ENCODE measurements at regions not wholly inside any gene's neighbourhood (a gene's known extent, or its start where the extent isn't known, plus 50 kb on each side); places are given as distances from the start of the nearest gene placed in this dataset.
"Not testable (repeated sequence)": the region's sequence is repeated elsewhere in the genome, so short reads cannot be mapped to it uniquely, and the experiment has no call there.

GRCh38 chr11:97078443-97078842 is 688.6 kb downstream of the JRKL start:
- no peak overlapping the region for H3K27ac ChIP-seq
- H3K27me3 ChIP-seq = no peaks in the 10 kb centered on the region
- peaks cover 13% of the 10 kb centered on the region for H3K9me3 ChIP-seq
- no peak overlapping the region for H3K4me3 ChIP-seq
- no peaks in the 10 kb centered on the region for H3K36me3 ChIP-seq
- no peaks in the 10 kb centered on the region for H4K20me1 ChIP-seq
- no peak overlapping the region for H3K9ac ChIP-seq
- TF ChIP-seq Cebpa-rat (IDR thresholded peaks at IDR 0.05) = no peak
- no peak overlapping the region for H3K4me2 ChIP-seq
- no peaks in the 10 kb centered on the region for H3K4me1 ChIP-seq

- H3K9me3 ChIP-seq = peaks cover 5% of the 10 kb centered on the region
- H3K9ac ChIP-seq = no peak overlapping the region
- no peaks in the 10 kb centered on the region for H3K27me3 ChIP-seq
- no peak overlapping the region for H3K4me3 ChIP-seq
- H3K4me2 ChIP-seq = no peak overlapping the region
- no peak overlapping the region for H3K27ac ChIP-seq
- H3K4me1 ChIP-seq = no peaks in the 10 kb centered on the region
- H4K20me1 ChIP-seq = no peaks in the 10 kb centered on the region
- no peaks in the 10 kb centered on the region for H3K36me3 ChIP-seq
- TF ChIP-seq Cebpa-rat (IDR thresholded peaks at IDR 0.05) = no peak
Observed at GRCh38 chr11:97079244-97079643, 689.4 kb downstream of the JRKL start.

GRCh38 chr11:97087419-97087818 is 697.6 kb downstream of the JRKL start:
- Histone ChIP-seq H4K20me1 (no peaks in the 10 kb centered on the region), H3K27ac (no peak overlapping the region), H3K9ac (no peak overlapping the region), H3K4me1 (no peaks in the 10 kb centered on the region), H3K4me3 (no peak overlapping the region), H3K36me3 (no peaks in the 10 kb centered on the region), H3K27me3 (no peaks in the 10 kb centered on the region), H3K4me2 (no peak overlapping the region), H3K9me3 (no peaks in the 10 kb centered on the region)
- TF ChIP-seq Cebpa-rat (IDR thresholded peaks at IDR 0.05) = no peak

GRCh38 chr11:97092823-97093222 is 703.0 kb downstream of the JRKL start:
- Histone ChIP-seq H3K36me3 (no peaks in the 10 kb centered on the region), H3K27me3 (no peaks in the 10 kb centered on the region), H3K9me3 (no peaks in the 10 kb centered on the region), H3K27ac (no peak overlapping the region), H3K4me2 (no peak overlapping the region), H3K4me3 (no peak overlapping the region), H3K9ac (no peak overlapping the region), H4K20me1 (no peaks in the 10 kb centered on the region), H3K4me1 (no peaks in the 10 kb centered on the region)
- TF ChIP-seq Cebpa-rat (IDR thresholded peaks at IDR 0.05) = no peak

- H3K9me3 ChIP-seq, H3K27me3 ChIP-seq, H4K20me1 ChIP-seq, H3K4me1 ChIP-seq, H3K4me2 ChIP-seq, H3K27ac ChIP-seq, H3K4me3 ChIP-seq, H3K36me3 ChIP-seq, H3K9ac ChIP-seq: not testable (repeated sequence)
Observed at GRCh38 chr11:97102180-97102579, 712.4 kb downstream of the JRKL start.

GRCh38 chr11:97107604-97108003 is 717.8 kb downstream of the JRKL start:
- H3K9ac ChIP-seq = no peak overlapping the region
- H3K4me1 ChIP-seq = no peaks in the 10 kb centered on the region
- no peak for TF ChIP-seq Cebpa-rat (IDR thresholded peaks at IDR 0.05)
- no peak overlapping the region for H3K4me2 ChIP-seq
- no peaks in the 10 kb centered on the region for H3K27me3 ChIP-seq
- no peak overlapping the region for H3K4me3 ChIP-seq
- H3K27ac ChIP-seq = no peak overlapping the region
- no peaks in the 10 kb centered on the region for H3K9me3 ChIP-seq
- H3K36me3 ChIP-seq = no peaks in the 10 kb centered on the region
- no peaks in the 10 kb centered on the region for H4K20me1 ChIP-seq

GRCh38 chr11:97109078-97109477 is 719.3 kb downstream of the JRKL start:
- Histone ChIP-seq H3K4me1 (no peaks in the 10 kb centered on the region), H3K4me2 (no peak overlapping the region), H3K27me3 (no peaks in the 10 kb centered on the region), H3K27ac (no peak overlapping the region), H3K9ac (no peak overlapping the region), H4K20me1 (no peaks in the 10 kb centered on the region), H3K9me3 (no peaks in the 10 kb centered on the region), H3K36me3 (no peaks in the 10 kb centered on the region), H3K4me3 (no peak overlapping the region)
- no peak for TF ChIP-seq Cebpa-rat (IDR thresholded peaks at IDR 0.05)

- Histone ChIP-seq H3K9ac (no peak overlapping the region), H3K4me1 (no peaks in the 10 kb centered on the region), H3K4me3 (no peak overlapping the region), H3K27me3 (no peaks in the 10 kb centered on the region), H4K20me1 (no peaks in the 10 kb centered on the region), H3K4me2 (no peak overlapping the region), H3K9me3 (no peaks in the 10 kb centered on the region), H3K36me3 (no peaks in the 10 kb centered on the region), H3K27ac (no peak overlapping the region)
- no peak for TF ChIP-seq Cebpa-rat (IDR thresholded peaks at IDR 0.05)
Observed at GRCh38 chr11:97110376-97110775, 720.6 kb downstream of the JRKL start.

- TF ChIP-seq Cebpa-rat (IDR thresholded peaks at IDR 0.05) = no peak
- H3K27me3 ChIP-seq = no peaks in the 10 kb centered on the region
- H3K9ac ChIP-seq = no peak overlapping the region
- no peaks in the 10 kb centered on the region for H3K9me3 ChIP-seq
- H3K4me1 ChIP-seq = no peaks in the 10 kb centered on the region
- no peak overlapping the region for H3K4me3 ChIP-seq
- H4K20me1 ChIP-seq = no peaks in the 10 kb centered on the region
- no peak overlapping the region for H3K4me2 ChIP-seq
- no peak overlapping the region for H3K27ac ChIP-seq
- H3K36me3 ChIP-seq = no peaks in the 10 kb centered on the region
Observed at GRCh38 chr11:97111559-97111958, 721.7 kb downstream of the JRKL start.

GRCh38 chr11:97118614-97119200 is 728.9 kb downstream of the JRKL start:
- Histone ChIP-seq H3K9me3 (no peaks in the 10 kb centered on the region), H3K4me1 (no peaks in the 10 kb centered on the region), H3K27me3 (no peaks in the 10 kb centered on the region), H3K4me2 (no peak overlapping the region), H3K4me3 (no peak overlapping the region), H4K20me1 (no peaks in the 10 kb centered on the region), H3K36me3 (no peaks in the 10 kb centered on the region), H3K9ac (no peak overlapping the region), H3K27ac (no peak overlapping the region)
- TF ChIP-seq Cebpa-rat (IDR thresholded peaks at IDR 0.05) = no peak

GRCh38 chr11:97123237-97123636 is 733.4 kb downstream of the JRKL start:
- Histone ChIP-seq H3K4me2 (no peak overlapping the region), H3K36me3 (no peaks in the 10 kb centered on the region), H3K27ac (no peak overlapping the region), H3K9me3 (no peaks in the 10 kb centered on the region), H3K4me1 (no peaks in the 10 kb centered on the region), H3K9ac (no peak overlapping the region), H3K4me3 (no peak overlapping the region), H3K27me3 (no peaks in the 10 kb centered on the region), H4K20me1 (no peaks in the 10 kb centered on the region)
- TF ChIP-seq Cebpa-rat (IDR thresholded peaks at IDR 0.05) = no peak

Measured in BLaER1 (cell line).